22Rv1 (cell line): ENCODE measurements at regions not wholly inside any gene's neighbourhood (a gene's known extent, or its start where the extent isn't known, plus 50 kb on each side); places are given as distances from the start of the nearest gene placed in this dataset.

Experiments used
- ZFX ChIP-seq: fragments of 450-650 bp; IDR thresholded peaks from 2 replicates; pipeline ENCODE4 v1.6.1; 2017; ENCODE audit warnings: antibody characterized with exemption, borderline replicate concordance
- TF ChIP-seq, protein P1 (sequence below): fragments of 450-650 bp; IDR thresholded peaks from 2 replicates; pipeline ENCODE4 v1.5.1; 2017; ENCODE audit warnings: mild to moderate bottlenecking

DNA sequence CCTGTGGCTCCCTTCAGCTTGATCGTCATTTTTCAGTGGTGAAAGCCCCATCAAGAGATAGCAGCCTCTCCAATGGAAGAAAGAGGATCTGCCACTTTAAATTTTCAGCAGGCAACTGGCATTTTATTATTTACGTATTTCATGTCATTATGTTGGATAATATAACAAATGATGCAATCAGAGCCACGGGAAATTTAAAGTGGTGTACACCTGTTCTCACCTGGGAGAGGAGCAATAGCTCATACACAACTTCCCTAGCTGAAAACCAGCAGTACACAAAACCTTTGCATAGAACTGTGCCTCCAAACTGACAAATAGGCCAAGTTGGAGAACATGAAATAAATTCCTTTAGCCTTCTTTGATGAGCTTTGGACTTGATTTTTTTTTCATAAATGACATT, 136.9 kb downstream of the SATB1 start:
- TF ChIP-seq, protein P1, sequence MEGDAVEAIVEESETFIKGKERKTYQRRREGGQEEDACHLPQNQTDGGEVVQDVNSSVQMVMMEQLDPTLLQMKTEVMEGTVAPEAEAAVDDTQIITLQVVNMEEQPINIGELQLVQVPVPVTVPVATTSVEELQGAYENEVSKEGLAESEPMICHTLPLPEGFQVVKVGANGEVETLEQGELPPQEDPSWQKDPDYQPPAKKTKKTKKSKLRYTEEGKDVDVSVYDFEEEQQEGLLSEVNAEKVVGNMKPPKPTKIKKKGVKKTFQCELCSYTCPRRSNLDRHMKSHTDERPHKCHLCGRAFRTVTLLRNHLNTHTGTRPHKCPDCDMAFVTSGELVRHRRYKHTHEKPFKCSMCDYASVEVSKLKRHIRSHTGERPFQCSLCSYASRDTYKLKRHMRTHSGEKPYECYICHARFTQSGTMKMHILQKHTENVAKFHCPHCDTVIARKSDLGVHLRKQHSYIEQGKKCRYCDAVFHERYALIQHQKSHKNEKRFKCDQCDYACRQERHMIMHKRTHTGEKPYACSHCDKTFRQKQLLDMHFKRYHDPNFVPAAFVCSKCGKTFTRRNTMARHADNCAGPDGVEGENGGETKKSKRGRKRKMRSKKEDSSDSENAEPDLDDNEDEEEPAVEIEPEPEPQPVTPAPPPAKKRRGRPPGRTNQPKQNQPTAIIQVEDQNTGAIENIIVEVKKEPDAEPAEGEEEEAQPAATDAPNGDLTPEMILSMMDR: no peak
- TF ChIP-seq ZFX: no peak
